IMR-90 (cell line): ENCODE measurements at regions not wholly inside any gene's neighbourhood (a gene's known extent, or its start where the extent isn't known, plus 50 kb on each side); places are given as distances from the start of the nearest gene placed in this dataset.

Experiments used
- ATAC-seq: fragments of 200-7000 bp; cut with Tn5 transposase; 2 replicates; pipeline ENCODE4 v1.9.1; 2020; ENCODE audit warnings: low read depth, mild to moderate bottlenecking, moderate library complexity
- BruUV-seq: library from RNA; stranded (reverse); fragments of 400-500 nt; replicated peaks from 2 replicates; lab custom pipeline; 2021; lab: Mats Ljungman, UMichigan
- CTCF ChIA-PET: fragments of 300-600 bp; formaldehyde crosslinking; extraction: SDS; loops from one replicate; lab custom pipeline; 2021; ENCODE audit warnings: antibody characterized with exemption; lab: Yijun Ruan, JAX
- POLR2A ChIA-PET: fragments of 300-600 bp; sonication (Branson Sonifier 250); formaldehyde crosslinking; loops from one replicate; lab custom pipeline; 2022; ENCODE audit warnings: antibody characterized with exemption; ENCODE audit not compliant: unreplicated experiment; lab: Charles Lee
- DNase-seq: peaks from one replicate; pipeline ENCODE4 v3.0.0; 2013
- H2AFZ ChIP-seq: replicated peaks from 2 replicates; pipeline ENCODE3; 2013; ENCODE audit warnings: low read length, mild to moderate bottlenecking; ENCODE audit not compliant: poor library complexity
- H2AK5ac ChIP-seq: 2 replicates; pipeline ENCODE4 v1.6.1; 2013; ENCODE audit warnings: low read depth, low read length, inconsistent platforms
- H2AK9ac ChIP-seq: replicated peaks from 2 replicates; pipeline ENCODE3; 2013; ENCODE audit warnings: mild to moderate bottlenecking, low read depth, low read length, moderate library complexity; ENCODE audit not compliant: poor library complexity
- H2BK120ac ChIP-seq: 2 replicates; pipeline ENCODE4 v1.6.1; 2013; ENCODE audit warnings: low read depth, low read length, inconsistent platforms
- H2BK15ac ChIP-seq: 3 replicates; pipeline ENCODE4 v1.6.1; 2013; ENCODE audit warnings: low read depth, low read length, inconsistent platforms
- H2BK20ac ChIP-seq: 2 replicates; pipeline ENCODE4 v1.6.1; 2013; ENCODE audit warnings: low read depth, mild to moderate bottlenecking, inconsistent platforms, low read length, moderate library complexity
- H2BK5ac ChIP-seq: 2 replicates; pipeline ENCODE4 v1.6.1; 2013; ENCODE audit warnings: mild to moderate bottlenecking, low read depth, low read length, inconsistent platforms; ENCODE audit not compliant: poor library complexity, severe bottlenecking
- H3K14ac ChIP-seq: replicated peaks from 2 replicates; pipeline ENCODE4 v1.6.1; 2013; ENCODE audit warnings: low read depth, low read length, inconsistent platforms
- H3K18ac ChIP-seq: 2 replicates; pipeline ENCODE4 v1.6.1; 2013; ENCODE audit warnings: low read depth, low read length, control low read depth
- H3K23ac ChIP-seq: 2 replicates; pipeline ENCODE4 v1.6.1; 2013; ENCODE audit warnings: low read depth, low read length, inconsistent platforms
- H3K27ac ChIP-seq: 2 replicates; pipeline ENCODE4 v1.5.1; 2013; ENCODE audit warnings: mild to moderate bottlenecking, control low read depth, low read length; ENCODE audit not compliant: insufficient read depth
- H3K27me3 ChIP-seq: 2 replicates; pipeline ENCODE4 v1.6.1; 2013; ENCODE audit warnings: low read length; ENCODE audit not compliant: control insufficient read depth, insufficient read depth
- H3K36me3 ChIP-seq: 2 replicates; pipeline ENCODE4 v1.6.1; 2013; ENCODE audit warnings: low read length, mixed read lengths; ENCODE audit not compliant: control insufficient read depth, insufficient read depth
- H3K4ac ChIP-seq: 2 replicates; pipeline ENCODE4 v1.6.1; 2013; ENCODE audit warnings: low read depth, low read length, inconsistent platforms
- H3K4me1 ChIP-seq: 2 replicates; pipeline ENCODE4 v1.6.1; 2013; ENCODE audit warnings: low read length, mixed read lengths; ENCODE audit not compliant: control insufficient read depth, insufficient read depth
- H3K4me2 ChIP-seq: 2 replicates; pipeline ENCODE4 v1.6.1; 2013; ENCODE audit warnings: low read depth, mild to moderate bottlenecking, control low read depth, low read length, moderate library complexity
- H3K4me3 ChIP-seq: 2 replicates; pipeline ENCODE4 v1.5.1; 2013; ENCODE audit warnings: low read depth, mild to moderate bottlenecking, control low read depth, low read length, moderate library complexity; ENCODE audit not compliant: insufficient read depth
- H3K56ac ChIP-seq: 2 replicates; pipeline ENCODE4 v1.6.1; 2013; ENCODE audit warnings: low read length, inconsistent platforms; ENCODE audit not compliant: insufficient read depth; ENCODE audit errors: extremely low read depth
- H3K79me1 ChIP-seq, 2 experiments: 2 replicates each; pipeline ENCODE4 v1.6.1; 2013; ENCODE audit warnings: low read length in 2 of 2, inconsistent platforms in 1 of 2, low read depth in 1 of 2
- H3K9ac ChIP-seq: 2 replicates; pipeline ENCODE4 v1.6.1; 2013; ENCODE audit warnings: low read depth, low read length, control low read depth
- H3K9me1 ChIP-seq: 2 replicates; pipeline ENCODE4 v1.6.1; 2013; ENCODE audit warnings: low read length, inconsistent platforms; ENCODE audit not compliant: insufficient read depth
- H3K9me3 ChIP-seq: 2 replicates; pipeline ENCODE4 v1.6.1; 2013; ENCODE audit warnings: low read length; ENCODE audit not compliant: control insufficient read depth, insufficient read depth
- H4K20me1 ChIP-seq: 2 replicates; pipeline ENCODE4 v1.6.1; 2013; ENCODE audit warnings: low read length, inconsistent platforms; ENCODE audit not compliant: insufficient read depth
- H4K5ac ChIP-seq: 2 replicates; pipeline ENCODE4 v1.6.1; 2013; ENCODE audit warnings: mild to moderate bottlenecking, low read depth, low read length, control low read depth
- H4K8ac ChIP-seq, 2 experiments: 2 replicates each; pipeline ENCODE4 v1.6.1; 2013; ENCODE audit warnings: low read depth in 2 of 2, low read length in 2 of 2, control low read depth in 1 of 2, inconsistent platforms in 1 of 2
- H4K91ac ChIP-seq: 2 replicates; pipeline ENCODE4 v1.6.1; 2013; ENCODE audit warnings: low read depth, low read length, inconsistent platforms; ENCODE audit not compliant: insufficient read depth
- CEBPB ChIP-seq: IDR thresholded peaks from 2 replicates; pipeline ENCODE4 v1.6.1; 2012; ENCODE audit warnings: low read depth, low read length, improper control_type of control experiment
- CHD1 ChIP-seq: IDR thresholded peaks from 2 replicates; pipeline ENCODE4 v1.6.1; 2012; ENCODE audit warnings: low read depth, low read length, improper control_type of control experiment
- FOS ChIP-seq: fragments of 150-350 bp; IDR thresholded peaks from 2 replicates; pipeline ENCODE4 v1.6.1; 2016; ENCODE audit warnings: low read depth, low read length
- MAFK ChIP-seq: IDR thresholded peaks from 2 replicates; pipeline ENCODE4 v1.6.1; 2012; ENCODE audit warnings: low read depth, low read length, improper control_type of control experiment
- MAZ ChIP-seq: IDR thresholded peaks from 2 replicates; pipeline ENCODE4 v1.6.1; 2012; ENCODE audit warnings: low read depth, mild to moderate bottlenecking, low read length, improper control_type of control experiment, moderate library complexity, borderline replicate concordance
- MXI1 ChIP-seq: IDR thresholded peaks from 2 replicates; pipeline ENCODE4 v1.6.1; 2012; ENCODE audit warnings: low read depth, mild to moderate bottlenecking, low read length, moderate library complexity, borderline replicate concordance
- NFE2L2 ChIP-seq: fragments of 150-350 bp; IDR thresholded peaks from 2 replicates; pipeline ENCODE4 v1.6.1; 2016; ENCODE audit warnings: low read depth, mild to moderate bottlenecking, low read length
- POLR2A ChIP-seq: IDR thresholded peaks from 2 replicates; pipeline ENCODE4 v1.6.1; 2012; ENCODE audit warnings: mild to moderate bottlenecking, low read depth, low read length
- RFX5 ChIP-seq: IDR thresholded peaks from 2 replicates; pipeline ENCODE4 v1.8.0; 2012; ENCODE audit warnings: low read depth, mild to moderate bottlenecking, low read length, moderate library complexity
- SMC3 ChIP-seq: fragments of 150-350 bp; IDR thresholded peaks from 2 replicates; pipeline ENCODE4 v1.6.1; 2016; ENCODE audit warnings: low read depth, mild to moderate bottlenecking, antibody characterized with exemption, low read length, moderate library complexity
- whole genome bisulfite sequencing, 2 experiments: methylation state at CpG; one replicate each; pipeline versions ENCODE4 v1.1.5 to v1.1.7; 2013; ENCODE audit warnings: missing lambda C conversion rate in 2 of 2; ENCODE audit not compliant: insufficient read length in 1 of 2; ENCODE audit errors: extremely low coverage in 2 of 2; 5-methylcytosine and 5-hydroxymethylcytosine counted together
- dilution Hi-C: fragments of 300-500 bp; cut with HindIII; formaldehyde crosslinking; loops from one replicate; pipeline ENCODE4 v1.14.3; 2018; ENCODE audit warnings: low sequenced_read_pairs; ENCODE audit not compliant: unreplicated experiment
- in situ Hi-C: fragments of 300-500 bp; cut with MboI; formaldehyde crosslinking; loops from 3 replicates; pipeline ENCODE4 v1.14.3; 2019; ENCODE audit warnings: low sequenced_read_pairs, inconsistent platforms, mixed read lengths
- intact Hi-C: fragments of 100-400 bp; cut with micrococcal nuclease; formaldehyde crosslinking; loops from 2 replicates; pipeline ENCODE4 v1.10.0; 2022
- TF ChIP-seq, protein P1 (sequence below): conservative IDR thresholded peaks from 2 replicates; pipeline ENCODE4 v1.5.1; 2012; ENCODE audit warnings: mild to moderate bottlenecking, low read depth, low read length, improper control_type of control experiment

DNA sequence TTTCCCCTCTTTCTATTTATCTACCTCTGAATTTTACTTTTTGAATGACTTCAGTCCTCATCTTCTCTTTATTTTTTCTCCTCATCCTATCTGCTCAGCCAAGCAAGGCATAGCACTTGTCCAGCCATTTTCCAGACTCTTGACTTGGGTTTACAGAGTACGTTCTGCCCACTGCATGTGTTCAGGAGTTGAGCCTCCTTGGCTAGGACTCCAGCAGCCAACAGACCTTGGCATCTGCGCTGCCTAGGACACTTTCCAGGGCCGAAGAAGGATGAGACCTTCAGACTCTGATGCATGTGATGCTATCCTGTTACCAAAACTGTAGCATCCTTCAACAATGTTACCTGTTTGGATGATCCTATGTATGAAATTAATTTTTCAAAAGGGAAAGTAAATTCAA, 59.7 kb downstream of the HES1 start:
- Histone ChIP-seq H2BK5ac (no peak overlapping the region), H3K23ac (no peak overlapping the region), H3K56ac (no peak overlapping the region), H2BK15ac (no peak overlapping the region), H2AK9ac (no peak overlapping the region), H4K8ac (no peak overlapping the region), H3K9ac (no peak overlapping the region), H3K9me1 (no peaks in the 10 kb centered on the region), H3K4me3 (no peak overlapping the region), H3K14ac (no peak overlapping the region), H3K9me3 (no peaks in the 10 kb centered on the region; the same call in 1 of the 2 replicates), H2AFZ (no peak overlapping the region), H3K4me2 (no peak overlapping the region), H2AK5ac (no peak overlapping the region), H4K5ac (no peak overlapping the region), H3K18ac (no peak overlapping the region), H3K36me3 (no peaks in the 10 kb centered on the region), H4K91ac (no peak overlapping the region), H3K79me1 (no peaks in the 10 kb centered on the region), H3K4ac (no peak overlapping the region), H4K20me1 (no peaks in the 10 kb centered on the region), H2BK120ac (no peak overlapping the region), H3K4me1 (no peaks in the 10 kb centered on the region), H2BK20ac (no peak overlapping the region), H3K27ac (no peak overlapping the region), H3K27me3 (peaks cover 11% of the 10 kb centered on the region)
- intact Hi-C loops = no loop called here
- TF ChIP-seq MAFK (no peak), CEBPB (no peak), SMC3 (no peak), CHD1 (no peak), RFX5 (no peak), MAZ (no peak), MXI1 (no peak), NFE2L2 (no peak), POLR2A (no peak), FOS (no peak)
- TF ChIP-seq, protein P1, sequence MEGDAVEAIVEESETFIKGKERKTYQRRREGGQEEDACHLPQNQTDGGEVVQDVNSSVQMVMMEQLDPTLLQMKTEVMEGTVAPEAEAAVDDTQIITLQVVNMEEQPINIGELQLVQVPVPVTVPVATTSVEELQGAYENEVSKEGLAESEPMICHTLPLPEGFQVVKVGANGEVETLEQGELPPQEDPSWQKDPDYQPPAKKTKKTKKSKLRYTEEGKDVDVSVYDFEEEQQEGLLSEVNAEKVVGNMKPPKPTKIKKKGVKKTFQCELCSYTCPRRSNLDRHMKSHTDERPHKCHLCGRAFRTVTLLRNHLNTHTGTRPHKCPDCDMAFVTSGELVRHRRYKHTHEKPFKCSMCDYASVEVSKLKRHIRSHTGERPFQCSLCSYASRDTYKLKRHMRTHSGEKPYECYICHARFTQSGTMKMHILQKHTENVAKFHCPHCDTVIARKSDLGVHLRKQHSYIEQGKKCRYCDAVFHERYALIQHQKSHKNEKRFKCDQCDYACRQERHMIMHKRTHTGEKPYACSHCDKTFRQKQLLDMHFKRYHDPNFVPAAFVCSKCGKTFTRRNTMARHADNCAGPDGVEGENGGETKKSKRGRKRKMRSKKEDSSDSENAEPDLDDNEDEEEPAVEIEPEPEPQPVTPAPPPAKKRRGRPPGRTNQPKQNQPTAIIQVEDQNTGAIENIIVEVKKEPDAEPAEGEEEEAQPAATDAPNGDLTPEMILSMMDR = no peak
- ChIA-PET POLR2A (no interaction called here), CTCF (no interaction called here)
- no TSS peak for BruUV-seq
- WGBS, 2 experiments = no CpG with 5 or more reads among the region's 3 CpGs
- dilution Hi-C loops = no loop called here
- in situ Hi-C loops = no loop called here
- ATAC-seq = no peak
- DNase-seq = no peak
